ENCODE measurements at regions not wholly inside any gene's neighbourhood (a gene's known extent, or its start where the extent isn't known, plus 50 kb on each side); places are given as distances from the start of the nearest gene placed in this dataset.

GRCh38 chr4:38510201-38510600 is 153.8 kb upstream of the KLF3 start:
- TF ChIP-seq, protein P1, sequence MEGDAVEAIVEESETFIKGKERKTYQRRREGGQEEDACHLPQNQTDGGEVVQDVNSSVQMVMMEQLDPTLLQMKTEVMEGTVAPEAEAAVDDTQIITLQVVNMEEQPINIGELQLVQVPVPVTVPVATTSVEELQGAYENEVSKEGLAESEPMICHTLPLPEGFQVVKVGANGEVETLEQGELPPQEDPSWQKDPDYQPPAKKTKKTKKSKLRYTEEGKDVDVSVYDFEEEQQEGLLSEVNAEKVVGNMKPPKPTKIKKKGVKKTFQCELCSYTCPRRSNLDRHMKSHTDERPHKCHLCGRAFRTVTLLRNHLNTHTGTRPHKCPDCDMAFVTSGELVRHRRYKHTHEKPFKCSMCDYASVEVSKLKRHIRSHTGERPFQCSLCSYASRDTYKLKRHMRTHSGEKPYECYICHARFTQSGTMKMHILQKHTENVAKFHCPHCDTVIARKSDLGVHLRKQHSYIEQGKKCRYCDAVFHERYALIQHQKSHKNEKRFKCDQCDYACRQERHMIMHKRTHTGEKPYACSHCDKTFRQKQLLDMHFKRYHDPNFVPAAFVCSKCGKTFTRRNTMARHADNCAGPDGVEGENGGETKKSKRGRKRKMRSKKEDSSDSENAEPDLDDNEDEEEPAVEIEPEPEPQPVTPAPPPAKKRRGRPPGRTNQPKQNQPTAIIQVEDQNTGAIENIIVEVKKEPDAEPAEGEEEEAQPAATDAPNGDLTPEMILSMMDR (conservative IDR thresholded peaks at IDR 0.05; ENCODE audit: low read length), result no peak
- no peak for TF ChIP-seq EZH2phosphoT487 (IDR thresholded peaks at IDR 0.05; ENCODE audit: borderline replicate concordance, low read depth, low read length)

All from OCI-LY7 (cell line).